Endothelial cell (in vitro differentiated cells): ENCODE measurements at regions not wholly inside any gene's neighbourhood (a gene's known extent, or its start where the extent isn't known, plus 50 kb on each side); places are given as distances from the start of the nearest gene placed in this dataset.

Experiments used
- DNase-seq: peaks from one replicate; pipeline ENCODE4 v3.0.0; 2021; ENCODE audit warnings: low spot score
- H3K27ac Mint-ChIP-seq: one replicate; pipeline ENCODE4 v1.8.0; 2021; ENCODE audit warnings: mixed read lengths, inconsistent platforms; ENCODE audit not compliant: unreplicated experiment
- H3K27me3 Mint-ChIP-seq: one replicate; pipeline ENCODE4 v1.8.0; 2021; ENCODE audit warnings: mild to moderate bottlenecking, moderate library complexity, mixed read lengths, inconsistent platforms; ENCODE audit not compliant: unreplicated experiment
- H3K36me3 Mint-ChIP-seq: one replicate; pipeline ENCODE4 v1.8.0; 2021; ENCODE audit warnings: mild to moderate bottlenecking, low read depth, mixed read lengths, inconsistent platforms; ENCODE audit not compliant: unreplicated experiment
- H3K4me1 Mint-ChIP-seq: one replicate; pipeline ENCODE4 v1.8.0; 2021; ENCODE audit warnings: mild to moderate bottlenecking, mixed read lengths, inconsistent platforms; ENCODE audit not compliant: unreplicated experiment
- H3K4me3 Mint-ChIP-seq: one replicate; pipeline ENCODE4 v1.8.0; 2021; ENCODE audit warnings: mild to moderate bottlenecking, mixed read lengths, inconsistent platforms; ENCODE audit not compliant: unreplicated experiment
- H3K9me3 Mint-ChIP-seq: one replicate; pipeline ENCODE4 v1.8.0; 2021; ENCODE audit warnings: mixed read lengths, inconsistent platforms; ENCODE audit not compliant: unreplicated experiment
- TF ChIP-seq, protein P1 (sequence below): fragments of 200-600 bp; sonication (generic); IDR thresholded peaks from one replicate; pipeline ENCODE4 v1.5.0; 2021; ENCODE audit warnings: antibody characterized with exemption; ENCODE audit not compliant: unreplicated experiment

DNA sequence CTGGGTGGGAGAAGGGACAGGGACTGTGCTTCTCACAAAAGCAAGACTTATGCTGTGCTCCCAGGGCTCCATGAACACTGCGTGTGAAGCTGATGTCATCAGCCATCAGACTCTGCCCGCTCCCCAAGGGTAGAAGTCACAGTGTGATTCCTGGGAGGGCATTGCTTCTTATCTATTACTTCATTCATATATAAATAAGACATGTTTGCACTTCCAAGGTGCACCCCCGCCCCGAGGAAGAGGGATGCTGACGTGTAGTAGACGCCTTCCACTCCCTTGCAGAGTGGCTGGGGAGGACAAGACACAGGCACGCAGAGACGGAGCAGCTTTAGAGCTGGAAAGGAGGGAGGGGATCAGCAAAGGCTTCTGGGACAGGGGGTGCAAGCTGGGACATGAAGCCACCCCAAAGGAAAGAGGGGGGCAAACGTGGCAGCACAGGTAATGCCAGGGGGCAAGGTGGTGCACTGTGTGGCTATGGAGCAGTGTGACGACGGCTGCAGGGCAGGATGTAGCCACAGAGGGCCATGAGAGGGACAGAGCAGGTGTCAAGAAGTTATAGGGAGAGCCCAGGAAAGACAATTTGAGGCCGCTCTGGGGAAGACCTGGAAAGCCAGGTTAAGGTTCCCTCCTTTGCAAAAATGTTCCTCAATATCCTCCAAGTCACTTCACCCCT lies 558.5 kb downstream of the MN1 start:
- no peak overlapping the region for H3K27ac Mint-ChIP-seq
- no peaks in the 10 kb centered on the region for H3K9me3 Mint-ChIP-seq
- TF ChIP-seq, protein P1, sequence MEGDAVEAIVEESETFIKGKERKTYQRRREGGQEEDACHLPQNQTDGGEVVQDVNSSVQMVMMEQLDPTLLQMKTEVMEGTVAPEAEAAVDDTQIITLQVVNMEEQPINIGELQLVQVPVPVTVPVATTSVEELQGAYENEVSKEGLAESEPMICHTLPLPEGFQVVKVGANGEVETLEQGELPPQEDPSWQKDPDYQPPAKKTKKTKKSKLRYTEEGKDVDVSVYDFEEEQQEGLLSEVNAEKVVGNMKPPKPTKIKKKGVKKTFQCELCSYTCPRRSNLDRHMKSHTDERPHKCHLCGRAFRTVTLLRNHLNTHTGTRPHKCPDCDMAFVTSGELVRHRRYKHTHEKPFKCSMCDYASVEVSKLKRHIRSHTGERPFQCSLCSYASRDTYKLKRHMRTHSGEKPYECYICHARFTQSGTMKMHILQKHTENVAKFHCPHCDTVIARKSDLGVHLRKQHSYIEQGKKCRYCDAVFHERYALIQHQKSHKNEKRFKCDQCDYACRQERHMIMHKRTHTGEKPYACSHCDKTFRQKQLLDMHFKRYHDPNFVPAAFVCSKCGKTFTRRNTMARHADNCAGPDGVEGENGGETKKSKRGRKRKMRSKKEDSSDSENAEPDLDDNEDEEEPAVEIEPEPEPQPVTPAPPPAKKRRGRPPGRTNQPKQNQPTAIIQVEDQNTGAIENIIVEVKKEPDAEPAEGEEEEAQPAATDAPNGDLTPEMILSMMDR, result no peak
- no peak overlapping the region for H3K4me3 Mint-ChIP-seq
- DNase-seq, result no peak
- peaks cover 9% of the 10 kb centered on the region for H3K27me3 Mint-ChIP-seq
- peaks cover 7% of the 10 kb centered on the region for H3K36me3 Mint-ChIP-seq
- H3K4me1 Mint-ChIP-seq, result peaks cover 25% of the 10 kb centered on the region

DNA sequence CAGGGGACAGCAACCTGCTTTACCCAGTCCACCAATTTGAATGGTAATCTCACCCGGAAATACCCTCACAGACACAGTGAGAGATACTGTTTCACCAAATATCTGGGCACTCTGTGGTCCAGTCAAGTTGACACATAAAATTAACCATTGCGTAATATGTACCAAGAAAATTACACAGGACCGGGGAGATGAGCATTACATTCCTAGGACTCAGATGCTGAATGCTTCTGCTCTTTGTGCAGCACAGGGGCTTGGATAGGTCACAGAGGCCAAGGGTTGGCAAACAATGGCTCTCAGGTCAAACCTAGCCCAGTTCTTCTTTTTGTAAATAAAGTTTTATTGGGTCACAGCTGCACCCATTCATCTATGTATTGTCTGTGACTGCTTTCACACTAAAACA lies 557.2 kb downstream of the MN1 start:
- Mint-ChIP-seq H3K27me3 (peaks cover 9% of the 10 kb centered on the region), H3K4me1 (peaks cover 35% of the 10 kb centered on the region), H3K27ac (no peak overlapping the region), H3K9me3 (no peaks in the 10 kb centered on the region), H3K36me3 (peaks cover 7% of the 10 kb centered on the region), H3K4me3 (no peak overlapping the region)
- no peak for DNase-seq
- TF ChIP-seq, protein P1, result no peak

- Mint-ChIP-seq H3K27ac (no peak overlapping the region), H3K9me3 (no peaks in the 10 kb centered on the region), H3K4me1 (peaks cover 31% of the 10 kb centered on the region), H3K27me3 (peaks cover 7% of the 10 kb centered on the region), H3K36me3 (peaks cover 7% of the 10 kb centered on the region), H3K4me3 (no peak overlapping the region)
- no peak for DNase-seq
- TF ChIP-seq, protein P1, result no peak
Measured at GRCh38 chr22:27245056-27245455, 556.5 kb downstream of the MN1 start.

GRCh38 chr22:27246558-27246957 lies 555.0 kb downstream of the MN1 start:
- H3K36me3 Mint-ChIP-seq, result peaks cover 12% of the 10 kb centered on the region
- peak overlapping the region; percentile 5 for H3K27ac Mint-ChIP-seq
- no peak for DNase-seq
- peaks cover 31% of the 10 kb centered on the region for H3K4me1 Mint-ChIP-seq
- H3K27me3 Mint-ChIP-seq, result peaks cover 10% of the 10 kb centered on the region
- H3K4me3 Mint-ChIP-seq, result no peak overlapping the region
- TF ChIP-seq, protein P1, result no peak
- H3K9me3 Mint-ChIP-seq, result no peaks in the 10 kb centered on the region

DNA sequence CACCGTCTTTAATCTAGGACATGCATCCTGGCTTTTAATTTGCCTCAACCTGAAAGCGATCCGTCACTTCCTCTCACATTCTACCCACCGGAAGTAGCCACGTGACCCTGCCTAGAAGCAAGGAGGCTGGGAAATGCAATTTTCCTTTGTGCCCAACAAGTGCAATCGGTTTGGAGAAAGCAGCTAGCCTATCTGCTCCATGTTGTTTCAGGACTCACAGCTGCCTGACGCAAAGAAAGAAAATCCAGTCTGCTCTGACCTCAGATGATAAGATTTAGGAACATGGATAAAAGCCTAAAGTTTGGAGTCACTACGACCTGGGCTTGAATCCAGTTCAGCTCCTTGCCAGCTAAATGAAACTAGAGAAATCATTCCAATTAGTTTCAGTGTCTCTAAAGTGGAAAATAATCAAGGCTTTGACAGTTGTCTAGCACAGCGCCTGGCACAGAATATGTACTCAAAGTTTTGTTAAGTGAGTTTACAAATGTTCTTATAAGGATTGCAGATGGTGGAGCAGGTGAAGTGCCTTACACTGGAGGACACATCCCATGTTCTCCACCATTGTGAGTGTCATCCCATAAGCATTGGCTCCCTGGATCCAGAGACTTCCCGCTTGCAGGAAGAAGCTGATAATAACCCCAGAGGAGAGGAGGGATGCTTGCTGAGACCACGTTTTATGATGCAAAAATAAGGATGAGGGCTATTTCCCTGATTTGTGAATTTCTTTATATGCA lies 553.7 kb downstream of the MN1 start:
- Mint-ChIP-seq H3K4me3 (no peak overlapping the region), H3K4me1 (peaks cover 31% of the 10 kb centered on the region), H3K9me3 (no peaks in the 10 kb centered on the region), H3K27ac (peak overlapping the region; percentile 16), H3K27me3 (peaks cover 8% of the 10 kb centered on the region), H3K36me3 (peaks cover 12% of the 10 kb centered on the region)
- peak; percentile 30 for DNase-seq
- TF ChIP-seq, protein P1, result no peak
